NCI-H2107 treated with DMSO at 0.1 percent for 48 hours (cell line): ENCODE measurements at regions not wholly inside any gene's neighbourhood (a gene's known extent, or its start where the extent isn't known, plus 50 kb on each side); places are given as distances from the start of the nearest gene placed in this dataset.
A peak's percentile ranks its signal among the peaks of the same experiment; 100 is the strongest.

Experiments
- DNase-seq: peaks from one replicate; lab custom pipeline; 2025; ENCODE audit not compliant: unreplicated experiment; lab: John Stamatoyannopoulos, UW

DNA sequence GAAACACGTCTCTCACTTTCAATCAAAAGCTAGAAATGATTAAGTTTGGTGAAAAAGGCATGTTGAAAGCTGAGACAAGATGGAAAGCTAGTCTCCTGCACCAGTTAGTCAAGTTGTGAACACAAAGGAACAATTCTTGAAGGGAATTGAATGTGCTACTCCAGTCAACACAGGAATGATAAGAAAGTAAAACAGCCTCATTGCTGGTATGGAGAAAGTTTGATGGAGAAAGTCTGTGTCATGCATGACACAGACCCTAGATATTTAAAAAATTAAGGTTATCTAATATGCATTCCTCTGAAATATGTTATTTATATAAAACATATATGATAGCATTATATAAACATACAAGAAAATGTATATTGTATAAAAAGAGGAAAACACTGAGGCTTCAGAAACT, 699.4 kb upstream of the FZD8 start:
- no peak for DNase-seq

DNA sequence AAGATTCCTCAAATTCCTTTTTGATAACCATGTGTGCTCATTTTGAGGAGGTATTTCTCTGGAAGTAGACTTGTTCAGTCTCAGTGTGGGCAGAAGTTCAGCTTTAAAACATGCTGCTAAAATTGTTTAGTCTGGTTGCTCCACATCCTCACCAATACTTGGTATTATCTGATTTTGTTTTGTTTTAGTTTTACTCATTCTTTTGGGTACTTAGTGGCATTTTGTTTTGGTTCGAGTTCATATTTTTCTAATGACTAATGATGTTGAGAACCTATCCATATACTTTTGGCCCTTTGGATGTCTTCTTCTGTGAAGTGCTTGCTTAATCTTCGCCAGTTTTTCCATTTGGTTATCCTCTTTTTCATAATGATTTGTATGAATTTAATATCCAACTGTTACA, 694.2 kb upstream of the FZD8 start:
- DNase-seq, result no peak

DNA sequence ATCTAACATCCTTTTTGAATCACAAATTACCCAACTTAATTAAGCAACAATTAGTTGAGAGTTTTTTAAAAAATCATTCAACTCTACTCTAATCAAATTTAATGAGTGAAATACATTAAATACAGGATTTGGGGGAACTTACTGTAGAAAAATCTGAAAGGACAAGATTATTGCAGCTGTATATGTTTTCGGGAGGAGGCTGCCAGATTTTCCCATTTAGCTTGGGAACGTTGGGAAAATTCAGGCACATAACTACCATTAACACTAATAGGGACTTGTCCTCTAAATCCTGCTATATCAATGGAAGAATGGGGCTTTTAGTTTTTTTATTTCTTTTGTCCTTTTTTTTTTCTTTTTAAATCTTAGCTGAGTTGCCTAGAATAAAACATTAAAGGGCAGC, 691.4 kb upstream of the FZD8 start:
- no peak for DNase-seq

DNA sequence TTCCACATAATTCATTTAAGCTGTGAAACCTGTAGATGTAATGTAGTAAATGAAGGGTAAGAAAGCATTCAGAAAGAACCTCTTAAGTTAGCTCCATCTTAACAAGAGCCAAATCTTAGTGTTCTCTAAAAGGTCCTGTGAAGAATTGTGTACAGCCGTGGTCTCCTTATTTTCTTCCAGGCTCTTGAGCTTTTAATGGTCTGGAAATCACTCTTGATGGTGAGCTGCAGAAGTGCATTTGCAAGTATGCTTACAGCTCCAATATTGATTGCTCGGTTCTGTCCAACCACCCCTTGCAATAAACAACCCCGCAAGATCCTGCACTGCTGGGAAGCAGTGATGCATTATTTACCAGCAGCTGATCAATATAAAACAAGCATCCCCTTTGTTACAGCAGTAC, 690.8 kb upstream of the FZD8 start:
- DNase-seq, result no peak

DNA sequence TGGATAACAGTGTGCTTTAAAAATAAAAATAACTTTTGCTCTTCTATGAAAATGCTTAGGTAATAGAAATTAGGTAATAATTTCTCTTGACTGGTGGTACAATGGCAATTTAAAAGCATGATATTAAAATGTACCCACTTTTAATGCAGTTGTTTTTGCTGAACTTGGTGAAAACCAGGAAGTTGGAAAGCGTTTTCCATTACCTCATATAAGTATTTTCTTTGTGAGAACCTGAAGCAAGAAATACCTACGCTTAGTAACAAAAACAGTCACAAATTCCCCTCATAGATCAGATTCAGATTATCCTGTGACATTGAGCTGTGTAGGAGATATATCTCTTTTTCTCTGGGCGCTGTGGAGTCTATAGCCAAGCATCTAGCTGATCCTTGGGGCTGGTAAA, 689.0 kb upstream of the FZD8 start:
- no peak for DNase-seq

DNA sequence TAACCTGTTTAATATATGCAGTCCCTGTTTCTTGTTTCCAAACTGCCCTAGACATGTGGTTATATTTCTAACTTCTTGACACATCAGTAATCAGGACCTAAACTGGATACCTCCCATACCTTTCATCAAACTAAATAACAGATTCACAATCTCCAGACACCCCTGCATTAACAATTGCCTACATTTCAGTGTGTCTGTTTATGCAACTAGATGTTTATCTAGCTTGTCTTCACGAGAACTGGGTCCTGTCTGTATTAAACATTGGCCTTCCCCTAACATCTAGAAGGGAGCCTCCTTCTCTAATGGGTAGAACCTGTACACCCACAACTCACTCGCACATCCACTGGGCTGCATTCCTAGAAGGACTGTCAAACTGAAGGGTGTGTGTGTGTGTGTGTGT, 683.7 kb upstream of the FZD8 start:
- DNase-seq, result no peak

DNA sequence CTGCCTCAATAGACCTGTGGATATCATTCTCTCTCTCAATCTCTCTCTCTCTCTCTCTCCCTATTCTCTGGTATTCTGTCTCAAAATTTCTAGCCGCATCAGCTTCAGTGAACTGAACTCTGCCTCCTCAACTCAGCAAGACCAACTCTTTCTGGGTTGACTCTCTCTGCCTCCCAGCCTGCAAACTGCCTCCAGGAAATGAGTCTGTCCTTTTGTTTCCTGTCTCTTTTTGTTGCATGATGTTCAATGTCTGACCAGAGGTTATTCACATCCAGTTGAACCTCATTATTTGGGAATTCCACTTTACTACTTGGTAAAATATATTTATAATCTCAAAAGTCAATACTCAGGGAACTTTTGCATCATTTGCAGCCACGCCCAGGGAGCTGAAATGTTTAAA, 682.7 kb upstream of the FZD8 start:
- DNase-seq, result no peak

DNA sequence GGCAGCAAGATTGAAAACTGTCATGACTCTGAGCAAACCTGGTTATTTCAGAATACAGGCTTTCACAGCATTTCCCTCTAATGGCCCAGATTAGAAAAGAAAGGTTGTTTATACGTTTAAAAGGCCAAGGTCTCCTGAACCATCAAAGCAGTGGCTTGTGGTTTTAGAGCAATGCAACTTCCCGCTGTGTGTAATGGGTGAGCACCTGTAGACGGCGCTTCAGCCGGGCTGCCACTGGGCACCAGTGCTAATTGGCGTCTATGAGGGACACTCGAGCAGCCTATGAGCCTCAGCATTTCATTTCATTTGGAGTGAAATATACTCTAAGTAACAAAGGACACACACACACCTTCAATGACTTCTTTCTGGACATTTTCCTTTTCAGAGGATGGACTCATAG, 671.0 kb upstream of the FZD8 start:
- DNase-seq, result peak; percentile 54

DNA sequence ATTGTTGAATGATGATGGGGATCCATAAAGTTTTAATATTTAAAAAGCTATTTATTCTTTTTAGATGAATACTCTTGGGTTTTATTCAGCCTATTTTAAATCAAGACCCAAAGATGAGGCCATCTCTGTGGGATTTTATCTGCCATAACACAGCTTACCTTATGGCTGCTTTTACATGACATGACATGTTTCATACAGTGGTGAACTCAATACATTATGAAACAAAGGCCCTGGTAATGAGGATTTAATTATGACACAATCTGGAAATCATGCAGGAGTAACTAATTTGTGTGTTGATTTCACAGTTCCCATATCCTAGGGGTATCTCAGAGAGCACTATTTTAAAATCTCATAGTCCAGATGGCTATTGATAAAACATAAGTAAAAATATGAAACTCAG, 661.8 kb upstream of the FZD8 start:
- DNase-seq, result no peak

DNA sequence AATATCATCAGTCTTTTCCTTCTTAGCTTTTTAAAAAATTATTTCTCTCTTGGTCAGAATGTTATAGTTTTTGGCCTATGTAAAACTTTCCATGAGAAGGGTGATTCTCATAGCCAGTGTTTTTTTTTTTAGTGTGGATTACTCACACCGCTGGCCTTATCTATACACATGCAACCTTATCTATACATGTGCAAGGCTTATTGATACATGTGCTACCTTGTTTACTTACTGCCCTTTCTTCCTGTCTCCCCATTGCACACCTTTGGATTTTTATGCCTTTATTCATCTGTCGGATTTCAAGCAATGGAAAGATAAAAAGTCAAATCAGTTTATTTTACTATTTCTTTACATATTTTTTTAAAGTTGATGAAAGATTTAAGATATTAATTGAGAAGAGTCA, 660.0 kb upstream of the FZD8 start:
- DNase-seq, result no peak

DNA sequence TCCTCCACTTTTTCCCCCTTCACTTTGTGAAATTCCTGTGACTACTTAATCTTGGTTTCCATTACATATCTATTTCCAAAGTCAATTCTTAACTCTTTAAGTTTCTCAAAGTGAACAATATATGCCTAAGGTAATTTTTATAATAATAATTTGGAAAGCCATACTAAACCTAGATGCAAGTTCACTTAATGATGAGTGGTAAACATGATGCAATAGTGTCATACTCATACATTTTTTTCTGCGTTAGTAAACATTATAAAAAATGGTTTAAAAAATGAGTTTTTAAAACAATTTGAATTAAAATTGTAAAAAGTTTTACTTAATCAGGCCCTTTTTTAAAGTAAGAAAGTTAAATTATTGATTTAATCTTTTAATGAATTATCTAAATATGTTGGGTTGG, 659.4 kb upstream of the FZD8 start:
- no peak for DNase-seq

DNA sequence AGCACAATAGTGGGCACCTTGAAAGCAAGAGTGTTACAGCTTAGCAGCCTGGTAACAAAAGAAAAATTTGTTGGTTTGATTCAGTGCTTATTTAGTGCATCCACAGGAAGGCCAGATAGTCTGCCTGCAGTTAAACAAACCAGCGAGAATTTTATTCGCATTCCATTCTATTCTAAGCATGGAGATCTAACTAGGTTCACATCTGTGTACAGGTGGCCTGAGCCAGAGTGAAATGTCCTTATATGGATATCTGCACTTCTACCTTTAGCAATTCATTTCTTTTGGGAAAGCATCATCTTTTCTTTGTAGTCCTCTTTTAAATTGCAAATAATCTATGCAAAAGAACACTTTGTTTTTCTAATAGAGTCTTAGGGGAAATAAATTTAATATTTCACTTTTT, 659.0 kb upstream of the FZD8 start:
- DNase-seq, result no peak

DNA sequence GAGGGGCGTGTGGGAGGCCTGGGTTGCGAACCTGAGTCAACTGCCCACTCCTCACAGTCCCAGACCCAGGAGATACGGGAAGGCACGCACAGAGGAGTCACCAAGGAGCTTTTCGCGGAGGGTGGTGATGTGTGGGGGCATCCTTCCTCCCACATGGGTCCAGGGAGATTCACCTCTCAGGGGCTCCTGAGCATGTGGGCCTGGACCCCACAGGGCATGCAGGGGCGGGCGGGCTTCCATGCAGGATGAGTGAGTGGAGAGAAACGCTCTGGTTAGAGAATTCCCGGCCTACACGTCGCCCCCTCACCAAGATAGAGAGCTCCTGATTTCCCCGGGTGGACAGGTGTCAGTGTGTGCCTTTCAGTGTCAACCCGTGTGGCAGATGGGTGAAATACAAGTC, 641.7 kb upstream of the FZD8 start:
- DNase-seq, result no peak

DNA sequence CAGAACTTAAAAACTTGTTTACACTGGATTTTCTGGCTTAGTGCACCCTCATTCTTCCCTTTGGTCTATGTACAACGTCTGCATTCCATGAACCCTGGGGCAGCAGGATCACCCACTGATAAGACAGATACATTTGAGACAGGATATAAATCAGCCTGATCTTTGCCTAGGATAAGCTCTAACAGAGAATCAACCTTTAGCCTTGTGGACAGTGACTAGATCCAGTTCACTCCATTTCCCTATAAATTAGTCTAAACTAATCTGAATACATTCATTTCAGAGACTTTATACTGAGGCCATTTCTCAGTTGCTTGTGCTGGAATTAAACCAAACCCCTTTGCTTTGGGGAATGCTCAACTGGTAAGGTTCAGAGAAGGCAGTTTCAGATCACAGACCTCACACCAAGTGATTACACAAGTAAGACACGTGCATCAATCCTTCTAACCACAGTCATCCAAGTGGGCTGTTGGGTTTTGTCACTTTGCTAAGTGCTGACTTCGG, 639.8 kb upstream of the FZD8 start:
- no peak for DNase-seq

DNA sequence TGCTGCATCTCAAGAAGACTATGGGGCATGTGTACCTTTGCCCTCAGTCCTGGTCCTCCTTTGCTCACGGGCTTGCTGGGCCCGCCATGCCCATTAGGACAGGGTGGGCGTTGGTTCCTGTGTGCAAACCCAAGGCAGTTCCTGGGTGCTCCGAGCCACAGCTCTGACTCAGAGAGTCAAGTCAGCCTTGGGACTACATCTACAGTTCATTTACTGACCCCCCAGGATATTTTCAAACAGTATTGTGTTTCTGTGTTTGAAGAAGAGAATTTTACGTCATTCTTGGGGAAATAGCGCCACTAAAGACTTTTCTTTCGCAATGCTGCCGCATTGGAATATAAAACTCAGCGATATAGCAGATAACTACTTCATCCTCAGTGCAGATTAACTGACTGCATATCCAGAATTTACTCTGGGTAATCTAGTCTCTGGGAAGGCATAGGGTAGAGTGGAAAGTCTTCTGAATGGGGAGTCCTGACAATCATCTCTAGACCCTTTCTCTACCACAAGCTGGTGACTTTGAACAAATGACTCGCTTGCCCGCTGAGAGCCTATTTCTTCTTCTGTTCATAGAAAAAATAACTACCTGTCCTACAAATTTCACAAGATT, 638.9 kb upstream of the FZD8 start:
- no peak for DNase-seq

DNA sequence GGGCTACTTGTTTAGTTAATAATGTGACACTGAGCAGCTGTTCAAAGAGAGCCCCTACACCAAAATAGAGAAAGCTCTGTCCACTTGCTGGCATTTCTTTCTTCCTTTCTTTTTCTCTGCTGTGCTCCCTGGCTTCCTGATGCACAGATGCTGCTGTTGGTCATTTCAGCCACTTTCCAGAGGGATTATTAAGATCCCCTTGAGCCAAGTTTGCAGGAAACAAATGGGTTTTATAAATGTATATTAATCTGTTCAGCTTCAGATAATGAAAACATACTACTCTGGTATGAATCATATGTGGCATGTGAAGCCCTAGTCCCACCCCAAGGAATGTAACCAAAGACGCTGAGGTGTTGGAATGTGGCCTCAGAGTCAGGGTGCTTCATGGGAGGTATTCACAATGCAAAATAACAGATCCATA, 638.2 kb upstream of the FZD8 start:
- DNase-seq, result no peak

DNA sequence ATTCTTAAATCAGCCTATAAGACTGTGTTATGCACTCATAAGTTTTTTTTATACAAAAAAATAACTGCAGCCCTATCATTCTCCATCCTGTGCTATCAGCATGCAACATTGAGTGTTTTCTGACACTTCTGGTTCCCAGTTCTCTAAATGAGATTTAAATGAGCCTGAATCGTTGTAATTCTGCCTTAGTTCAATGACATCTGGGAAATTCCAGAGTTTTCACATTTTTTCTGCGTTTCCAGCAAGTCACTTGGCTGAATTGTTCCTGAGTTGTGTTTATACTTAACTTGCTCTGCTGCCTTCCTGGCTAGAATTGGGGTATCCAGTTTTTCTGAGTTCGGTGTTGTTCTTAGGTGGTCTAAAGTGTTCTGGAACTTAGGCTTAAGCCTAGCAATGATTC, 636.1 kb upstream of the FZD8 start:
- no peak for DNase-seq

DNA sequence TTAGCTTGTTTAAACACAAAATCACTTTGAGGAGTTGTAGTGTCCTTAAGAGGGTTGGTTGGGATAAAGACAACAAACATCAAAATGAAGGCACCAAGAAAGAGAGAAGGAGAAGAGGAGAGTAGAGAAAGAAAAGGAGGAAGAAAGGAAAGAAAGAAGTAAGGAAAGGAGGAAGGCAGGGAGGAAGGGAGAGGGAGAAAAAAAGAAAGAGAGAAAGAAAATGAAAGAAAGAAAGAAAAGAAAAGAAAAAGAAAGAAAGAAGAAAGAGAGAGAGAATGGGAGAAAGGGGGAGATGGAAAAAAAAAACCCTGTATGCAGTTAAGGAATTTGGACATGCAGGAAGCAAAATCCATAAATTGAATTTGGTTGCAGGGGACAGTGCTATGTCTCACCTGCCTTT, 635.4 kb upstream of the FZD8 start:
- no peak for DNase-seq

DNA sequence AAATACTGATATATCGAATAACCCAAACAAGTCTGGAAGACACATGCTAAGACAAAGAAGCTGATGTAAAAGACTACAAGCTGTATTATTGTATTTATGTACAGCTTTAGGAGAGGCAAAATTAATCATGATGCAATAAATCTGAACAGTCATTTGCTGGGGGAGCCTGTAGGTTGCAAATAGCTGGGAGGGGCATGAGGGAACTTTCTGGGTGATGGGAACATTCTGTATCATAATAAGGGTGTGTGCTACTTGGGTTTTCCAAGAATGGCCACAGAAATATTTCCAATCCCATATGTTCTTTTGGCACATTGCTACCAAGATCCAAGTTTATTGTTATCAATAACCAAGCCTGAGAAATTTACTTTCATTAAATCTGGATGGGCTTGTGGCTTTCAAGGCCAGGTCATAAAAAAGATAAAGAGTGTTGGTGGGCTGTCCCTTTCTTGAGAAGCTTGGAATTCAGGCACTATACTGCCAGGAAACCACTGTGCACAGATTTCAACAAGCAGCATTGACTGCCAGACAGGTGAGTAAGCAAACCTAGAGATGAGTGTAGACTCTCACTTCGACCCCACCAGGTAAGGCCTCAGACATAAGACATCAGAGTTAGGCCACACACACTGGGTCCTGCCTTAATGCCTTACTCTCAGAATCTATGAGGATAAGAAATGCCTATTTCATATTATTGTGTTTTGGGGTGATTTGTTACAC, 629.7 kb upstream of the FZD8 start:
- DNase-seq, result no peak

DNA sequence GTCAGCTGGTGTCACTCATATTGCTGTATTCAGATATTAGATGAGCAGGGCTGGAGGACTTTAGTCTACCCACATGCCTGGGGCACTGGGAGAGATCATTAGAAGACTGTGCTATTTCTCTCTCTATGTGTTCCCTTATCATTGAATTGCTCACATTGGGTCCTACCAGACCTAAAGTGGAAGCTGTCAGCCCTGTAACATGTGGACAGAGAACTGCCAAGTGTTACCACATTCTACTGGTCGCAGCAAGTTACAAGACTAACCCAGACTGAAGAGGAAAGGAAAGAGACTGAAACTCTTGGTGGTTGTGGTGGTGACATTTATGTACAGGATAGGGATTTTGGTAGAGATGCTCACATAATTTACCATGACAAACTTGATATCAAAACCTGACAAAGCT, 627.1 kb upstream of the FZD8 start:
- no peak for DNase-seq

DNA sequence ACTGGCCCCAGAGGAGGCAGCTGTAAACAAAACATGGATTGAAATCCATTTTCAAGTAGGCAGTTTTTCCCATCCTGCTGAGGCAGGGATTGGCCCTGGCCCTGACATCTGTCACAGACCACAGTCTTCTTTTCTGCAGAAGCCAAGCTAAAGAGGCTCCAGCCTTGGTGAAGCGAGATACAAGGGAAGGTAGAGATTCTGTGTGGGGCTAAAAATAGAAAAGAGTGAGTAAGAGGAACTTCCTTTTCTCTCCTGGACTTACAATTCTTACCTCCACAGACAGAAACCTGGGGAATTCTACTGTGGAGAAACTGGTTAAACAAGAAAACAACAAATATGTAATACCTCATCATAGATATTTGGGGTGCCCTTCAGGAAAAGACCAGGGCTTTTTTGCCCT, 624.8 kb upstream of the FZD8 start:
- DNase-seq, result no peak

DNA sequence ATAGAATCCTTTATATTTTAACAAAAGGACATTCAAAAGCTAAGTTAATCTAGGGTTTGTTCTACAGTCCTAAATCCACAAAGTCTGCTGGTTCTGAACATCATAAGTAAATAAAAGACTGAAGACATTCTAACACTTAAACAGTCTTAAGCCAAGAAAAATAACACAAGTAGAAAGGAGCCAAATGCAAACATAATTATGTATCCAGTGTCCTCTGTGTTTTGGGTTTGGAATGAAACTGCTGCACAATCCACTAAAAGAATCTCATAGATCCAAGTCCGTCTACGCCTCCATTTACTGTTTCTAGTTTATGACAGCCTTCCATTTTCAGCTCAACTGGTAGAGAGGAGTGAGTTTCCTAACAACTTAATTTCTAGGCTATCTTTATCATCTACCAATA, 623.6 kb upstream of the FZD8 start:
- DNase-seq, result no peak

DNA sequence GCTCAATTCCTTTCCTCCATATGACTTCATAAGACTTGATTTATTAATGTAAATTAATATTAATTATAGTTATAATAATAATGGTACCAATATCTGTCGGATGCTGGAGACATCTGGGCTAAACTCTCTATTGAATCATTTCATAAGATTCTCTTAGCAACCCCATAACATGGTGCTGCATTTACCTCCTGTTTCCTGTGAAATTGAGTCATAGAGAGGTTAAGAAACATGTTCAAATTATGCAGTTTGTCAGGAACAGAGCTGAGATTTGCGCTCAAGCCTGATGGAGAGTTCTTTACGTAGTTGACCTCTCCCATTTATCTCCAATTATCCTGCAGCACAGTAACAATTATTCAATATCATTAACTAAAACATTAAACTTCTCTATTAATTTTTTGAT, 621.8 kb upstream of the FZD8 start:
- no peak for DNase-seq
